Neural cell (in vitro differentiated cells): ENCODE measurements at regions not wholly inside any gene's neighbourhood (a gene's known extent, or its start where the extent isn't known, plus 50 kb on each side); places are given as distances from the start of the nearest gene placed in this dataset.
"Not testable (repeated sequence)": the region's sequence is repeated elsewhere in the genome, so short reads cannot be mapped to it uniquely, and the experiment has no call there.

ENCODE experiments used
- H2AFZ ChIP-seq: fragments of 200-600, 300-800 bp; sonication (generic), shearing (Covaris generic); 2 replicates; pipeline ENCODE4 v1.6.0; 2014; ENCODE audit warnings: low read depth, mild to moderate bottlenecking, antibody characterized with exemption, low read length, moderate library complexity
- H3F3A ChIP-seq: fragments of 200-600 bp; shearing (Covaris generic); 2 replicates; pipeline ENCODE4 v1.6.1; 2016; ENCODE audit warnings: mild to moderate bottlenecking, moderate library complexity, mixed read lengths, antibody characterized with exemption, low read length; ENCODE audit not compliant: insufficient read depth, poor library complexity, severe bottlenecking
- H3K27ac ChIP-seq: fragments of 200-600, 300-800 bp; sonication (generic), shearing (Covaris generic); 2 replicates; pipeline ENCODE4 v1.5.1; 2014; ENCODE audit warnings: mild to moderate bottlenecking, low read length, moderate library complexity
- H3K27me3 ChIP-seq: fragments of 300-800, 200-600 bp; sonication (generic), shearing (Covaris generic); 2 replicates; pipeline ENCODE4 v1.6.0; 2014; ENCODE audit warnings: mild to moderate bottlenecking, low read depth, low read length, moderate library complexity; ENCODE audit not compliant: insufficient read depth
- H3K36me3 ChIP-seq: fragments of 300-800, 200-600 bp; sonication (generic), shearing (Covaris generic); 2 replicates; pipeline ENCODE4 v1.5.1; 2014; ENCODE audit warnings: mild to moderate bottlenecking, antibody characterized with exemption, low read length, moderate library complexity; ENCODE audit not compliant: insufficient read depth
- H3K4me2 ChIP-seq: fragments of 300-800, 200-600 bp; sonication (generic), shearing (Covaris generic); 2 replicates; pipeline ENCODE4 v1.6.0; 2014; ENCODE audit warnings: mild to moderate bottlenecking, low read length
- H3K4me3 ChIP-seq: fragments of 300-800, 200-600 bp; sonication (generic), shearing (Covaris generic); 2 replicates; pipeline ENCODE4 v1.5.1; 2014; ENCODE audit warnings: mild to moderate bottlenecking, low read length, moderate library complexity
- H3K79me2 ChIP-seq: fragments of 200-600 bp; shearing (Covaris generic); replicated peaks from 2 replicates; pipeline ENCODE4 v1.6.0; 2014; ENCODE audit warnings: mild to moderate bottlenecking, low read length, moderate library complexity; ENCODE audit not compliant: insufficient read depth
- H3K9ac ChIP-seq: fragments of 300-800, 200-600 bp; sonication (generic), shearing (Covaris generic); 2 replicates; pipeline ENCODE4 v1.6.1; 2016; ENCODE audit warnings: mild to moderate bottlenecking, low read length, mixed read lengths
- H3K9me2 ChIP-seq: fragments of 200-600 bp; shearing (Covaris generic); 2 replicates; pipeline ENCODE4 v1.6.1; 2016; ENCODE audit warnings: mild to moderate bottlenecking, low read length, mixed read lengths; ENCODE audit not compliant: insufficient read depth
- H3K9me3 ChIP-seq: fragments of 200-600, 300-800 bp; sonication (generic), shearing (Covaris generic); 2 replicates; pipeline ENCODE4 v1.6.1; 2016; ENCODE audit warnings: mild to moderate bottlenecking, mixed run types, low read length, moderate library complexity, mixed read lengths
- H4K20me1 ChIP-seq: fragments of 200-600 bp; shearing (Covaris generic); 2 replicates; pipeline ENCODE4 v1.6.1; 2016; ENCODE audit warnings: mild to moderate bottlenecking, mixed run types; ENCODE audit not compliant: insufficient read depth
- CTCF ChIP-seq: fragments of 450-650 bp; IDR thresholded peaks from 2 replicates; pipeline ENCODE4 v1.5.1; 2014; ENCODE audit warnings: antibody characterized with exemption, mild to moderate bottlenecking, moderate library complexity; ENCODE audit not compliant: poor library complexity, severe bottlenecking
- EZH2 ChIP-seq: fragments of 200-600, 300-800 bp; shearing (Covaris generic), sonication (generic); IDR thresholded peaks from 2 replicates; pipeline ENCODE4 v1.6.1; 2014; ENCODE audit warnings: antibody characterized with exemption, low read length, borderline replicate concordance, mild to moderate bottlenecking; ENCODE audit not compliant: insufficient read depth, poor library complexity, severe bottlenecking
- MXI1 ChIP-seq: fragments of 450-650 bp; conservative IDR thresholded peaks from 2 replicates; pipeline ENCODE4 v1.6.1; 2014; ENCODE audit warnings: antibody characterized with exemption, mild to moderate bottlenecking; ENCODE audit not compliant: poor library complexity, severe bottlenecking
- POLR2AphosphoS5 ChIP-seq: IDR thresholded peaks from 2 replicates; pipeline ENCODE4 v1.6.1; 2012
- RAD21 ChIP-seq: fragments of 450-650 bp; conservative IDR thresholded peaks from 2 replicates; pipeline ENCODE4 v1.6.1; 2014; ENCODE audit warnings: antibody characterized with exemption, mild to moderate bottlenecking, moderate library complexity
- SMC3 ChIP-seq: fragments of 450-650 bp; conservative IDR thresholded peaks from 2 replicates; pipeline ENCODE4 v1.6.1; 2014; ENCODE audit warnings: antibody characterized with exemption, mild to moderate bottlenecking, moderate library complexity; ENCODE audit not compliant: poor library complexity
- TAF1 ChIP-seq: IDR thresholded peaks from 2 replicates; pipeline ENCODE4 v1.6.1; 2012; ENCODE audit warnings: low read depth

- Histone ChIP-seq H3K9me3 (no peaks in the 10 kb centered on the region), H3K9me2 (no peaks in the 10 kb centered on the region), H3K27ac (no peak overlapping the region), H3K27me3 (no peaks in the 10 kb centered on the region), H3K4me3 (no peak overlapping the region), H3F3A (no peaks in the 10 kb centered on the region), H3K36me3 (no peaks in the 10 kb centered on the region), H3K79me2 (no peaks in the 10 kb centered on the region), H4K20me1 (no peaks in the 10 kb centered on the region), H3K9ac (no peak overlapping the region), H3K4me2 (no peak overlapping the region), H2AFZ (no peak overlapping the region)
- no peak for TF ChIP-seq SMC3
- TF ChIP-seq EZH2, result no peak
- no peak for TF ChIP-seq TAF1
- no peak for TF ChIP-seq CTCF
Observed at GRCh38 chr3:107201146-107201545, 176.1 kb upstream of the CCDC54 start.

GRCh38 chr3:107202885-107203284 lies 174.4 kb upstream of the CCDC54 start:
- H3K4me2 ChIP-seq, H3F3A ChIP-seq, H3K9me3 ChIP-seq, H3K36me3 ChIP-seq, H3K79me2 ChIP-seq, H3K27me3 ChIP-seq, H3K4me3 ChIP-seq, H3K9me2 ChIP-seq, H3K27ac ChIP-seq, H3K9ac ChIP-seq, H2AFZ ChIP-seq, H4K20me1 ChIP-seq: not testable (repeated sequence)

- TF ChIP-seq RAD21 (no peak), TAF1 (no peak), POLR2AphosphoS5 (no peak), EZH2 (no peak), CTCF (no peak), MXI1 (no peak)
- Histone ChIP-seq H3K27ac (no peak overlapping the region), H3K9me2 (no peaks in the 10 kb centered on the region), H3K9ac (no peak overlapping the region), H3K36me3 (no peaks in the 10 kb centered on the region), H3K9me3 (no peaks in the 10 kb centered on the region), H3K27me3 (no peaks in the 10 kb centered on the region), H3K4me3 (no peak overlapping the region), H3F3A (no peaks in the 10 kb centered on the region), H4K20me1 (no peaks in the 10 kb centered on the region), H3K4me2 (no peak overlapping the region), H3K79me2 (no peaks in the 10 kb centered on the region), H2AFZ (no peak overlapping the region)
Observed at GRCh38 chr3:107204121-107204520, 173.1 kb upstream of the CCDC54 start.
